ENCODE measurements at regions not wholly inside any gene's neighbourhood (a gene's known extent, or its start where the extent isn't known, plus 50 kb on each side); places are given as distances from the start of the nearest gene placed in this dataset.

GRCh38 chr9:73077625-73078030 is 74.0 kb upstream of the ANXA1 start:
- H3K36me3 ChIP-seq, result no peaks in the 10 kb centered on the region
- ATAC-seq (no peak), DNase-seq (no peak)
- H3K4me3 ChIP-seq, result no peak overlapping the region
- H3K9me3 ChIP-seq, result no peaks in the 10 kb centered on the region
- H3K4me1 ChIP-seq, result no peaks in the 10 kb centered on the region
- no peaks in the 10 kb centered on the region for H3K27me3 ChIP-seq
- intact Hi-C loops (cut with DNase I), result loop anchor here (10.0 kb wide), 1 partner anchor 83 kb away; no protein-coding TSS in a partner anchor
- no peak overlapping the region for H3K27ac ChIP-seq
- TF ChIP-seq CTCF (IDR thresholded peaks at IDR 0.05), result no peak

GRCh38 chr9:73076970-73077369 is 74.7 kb upstream of the ANXA1 start:
- no peaks in the 10 kb centered on the region for H3K27me3 ChIP-seq
- no peaks in the 10 kb centered on the region for H3K9me3 ChIP-seq
- DNase-seq (no peak), ATAC-seq (no peak)
- intact Hi-C loops (cut with DNase I), result loop anchor here (10.0 kb wide), 1 partner anchor 82 kb away; no protein-coding TSS in a partner anchor
- no peaks in the 10 kb centered on the region for H3K36me3 ChIP-seq
- no peak overlapping the region for H3K27ac ChIP-seq
- no peak overlapping the region for H3K4me3 ChIP-seq
- H3K4me1 ChIP-seq, result no peaks in the 10 kb centered on the region
- TF ChIP-seq CTCF (IDR thresholded peaks at IDR 0.05), result no peak

- Histone ChIP-seq H3K4me3 (no peak overlapping the region), H3K36me3 (no peaks in the 10 kb centered on the region), H3K4me1 (no peaks in the 10 kb centered on the region), H3K9me3 (no peaks in the 10 kb centered on the region), H3K27ac (peak overlapping the region; percentile 49), H3K27me3 (no peaks in the 10 kb centered on the region)
- DNase-seq (no peak), ATAC-seq (no peak)
- intact Hi-C loops (cut with DNase I), result loop anchor here (10.0 kb wide), 1 partner anchor 79 kb away; no protein-coding TSS in a partner anchor
- no peak for TF ChIP-seq CTCF (IDR thresholded peaks at IDR 0.05)
Observed at GRCh38 chr9:73074176-73074708, 77.4 kb upstream of the ANXA1 start.

GRCh38 chr9:73073337-73074175 is 78.1 kb upstream of the ANXA1 start:
- no peak for TF ChIP-seq CTCF (IDR thresholded peaks at IDR 0.05)
- no peak for DNase-seq
- no peaks in the 10 kb centered on the region for H3K4me1 ChIP-seq
- H3K27me3 ChIP-seq, result no peaks in the 10 kb centered on the region
- intact Hi-C loops (cut with DNase I), result loop anchor here (10.0 kb wide), 1 partner anchor 79 kb away; no protein-coding TSS in a partner anchor
- H3K36me3 ChIP-seq, result no peaks in the 10 kb centered on the region
- no peaks in the 10 kb centered on the region for H3K9me3 ChIP-seq
- no peak overlapping the region for H3K4me3 ChIP-seq
- H3K27ac ChIP-seq, result peak overlapping the region; percentile 49
- ATAC-seq, result no peak

- no peak for ATAC-seq
Observed at GRCh38 chr9:73067074-73067473, 84.6 kb upstream of the ANXA1 start.

More at GRCh38 chr9:73067074-73067473, 84.6 kb upstream of the ANXA1 start:
- Histone ChIP-seq H3K4me1 (no peaks in the 10 kb centered on the region), H3K27ac (no peak overlapping the region), H3K36me3 (no peaks in the 10 kb centered on the region), H3K9me3 (no peaks in the 10 kb centered on the region), H3K27me3 (no peaks in the 10 kb centered on the region), H3K4me3 (no peak overlapping the region)
- intact Hi-C loops (cut with DNase I), result no loop called here
- DNase-seq, result no peak
- no peak for TF ChIP-seq CTCF (IDR thresholded peaks at IDR 0.05)

Data from upper lobe of right lung (tissue), 1 donor.